Liver (tissue), 8 donors: ENCODE measurements at regions not wholly inside any gene's neighbourhood (a gene's known extent, or its start where the extent isn't known, plus 50 kb on each side); places are given as distances from the start of the nearest gene placed in this dataset.

ENCODE experiments used
- DNase-seq: peaks from one replicate; pipeline ENCODE4 v3.0.0-alpha.2; 2017; ENCODE audit warnings: low spot score
- H3K27ac ChIP-seq, 2 donors: one replicate each; pipeline ENCODE4 v1.7.0; 2013; ENCODE audit warnings: inconsistent platforms in 2 of 2, low read length in 2 of 2, control low read depth in 1 of 2, low read depth in 1 of 2, mild to moderate bottlenecking in 1 of 2
- H3K27me3 ChIP-seq, 4 donors: one replicate each; pipeline versions ENCODE4 v1.6.1 to v1.7.0; 2013; ENCODE audit warnings: low read length in 3 of 4, inconsistent platforms in 1 of 4, mild to moderate bottlenecking in 1 of 4, moderate library complexity in 1 of 4; ENCODE audit not compliant: control insufficient read depth in 4 of 4, insufficient read depth in 4 of 4
- H3K36me3 ChIP-seq, 4 donors: one replicate each; pipeline versions ENCODE4 v1.6.1 to v1.7.0; 2013; ENCODE audit warnings: low read length in 3 of 4, mild to moderate bottlenecking in 3 of 4, low read depth in 1 of 4, moderate library complexity in 1 of 4; ENCODE audit not compliant: control insufficient read depth in 4 of 4, insufficient read depth in 3 of 4
- H3K4me1 ChIP-seq, 4 donors: one replicate each; pipeline versions ENCODE4 v1.6.1 to v1.7.0; 2013; ENCODE audit warnings: low read length in 3 of 4, mild to moderate bottlenecking in 3 of 4, moderate library complexity in 1 of 4; ENCODE audit not compliant: control insufficient read depth in 4 of 4, insufficient read depth in 4 of 4
- H3K4me3 ChIP-seq, 3 donors: one replicate each; pipeline versions ENCODE4 v1.6.1 to v1.7.0; 2013; ENCODE audit warnings: low read length in 3 of 3, control low read depth in 1 of 3, low read depth in 1 of 3, mild to moderate bottlenecking in 1 of 3
- H3K9ac ChIP-seq, 2 donors: one replicate each; pipeline ENCODE4 v1.7.0; 2013; ENCODE audit warnings: low read length in 2 of 2, mild to moderate bottlenecking in 2 of 2, moderate library complexity in 2 of 2, control low read depth in 1 of 2, low read depth in 1 of 2
- H3K9me3 ChIP-seq, 4 donors: one replicate each; pipeline versions ENCODE4 v1.6.1 to v1.7.0; 2013; ENCODE audit warnings: low read length in 3 of 4; ENCODE audit not compliant: control insufficient read depth in 4 of 4
- ATF3 ChIP-seq: IDR thresholded peaks from 2 replicates; pipeline ENCODE4 v1.6.1; 2016; ENCODE audit warnings: antibody characterized with exemption
- CTCF ChIP-seq: fragments of 150-350 bp; IDR thresholded peaks from 2 replicates; pipeline ENCODE4 v1.5.1; 2017; ENCODE audit warnings: improper control_type of control experiment, low read depth, low read length; ENCODE audit not compliant: missing input control
- FOXA1 ChIP-seq: IDR thresholded peaks from 2 replicates; pipeline ENCODE4 v1.6.1; 2016; ENCODE audit warnings: antibody characterized with exemption
- FOXA2 ChIP-seq: IDR thresholded peaks from 2 replicates; pipeline ENCODE4 v1.6.1; 2016; ENCODE audit warnings: antibody characterized with exemption
- GABPA ChIP-seq, 2 donors: IDR thresholded peaks in 1 of 2; conservative IDR thresholded peaks in 1 of 2; 2 replicates each; pipeline ENCODE4 v1.6.1; 2016; ENCODE audit warnings: antibody characterized with exemption in 2 of 2, mild to moderate bottlenecking in 1 of 2, moderate library complexity in 1 of 2
- HNF4A ChIP-seq, 2 donors: conservative IDR thresholded peaks; 2 replicates each; pipeline ENCODE4 v1.6.1; 2016; ENCODE audit warnings: antibody characterized with exemption in 2 of 2, mild to moderate bottlenecking in 2 of 2
- HNF4G ChIP-seq: IDR thresholded peaks from 2 replicates; pipeline ENCODE4 v1.6.1; 2016; ENCODE audit warnings: antibody characterized with exemption
- JUND ChIP-seq, 2 donors: IDR thresholded peaks; 2 replicates each; pipeline ENCODE4 v1.6.1; 2016; ENCODE audit warnings: antibody characterized with exemption in 2 of 2
- MAX ChIP-seq: IDR thresholded peaks from 2 replicates; pipeline ENCODE4 v1.6.1; 2016; ENCODE audit warnings: antibody characterized with exemption
- NR2F2 ChIP-seq: IDR thresholded peaks from 2 replicates; pipeline ENCODE4 v1.6.1; 2016; ENCODE audit warnings: antibody characterized with exemption
- RAD21 ChIP-seq, 2 donors: IDR thresholded peaks; 2 replicates each; pipeline ENCODE4 v1.6.1; 2016; ENCODE audit warnings: antibody characterized with exemption in 2 of 2, mild to moderate bottlenecking in 2 of 2
- REST ChIP-seq: IDR thresholded peaks from 2 replicates; pipeline ENCODE4 v1.6.1; 2016; ENCODE audit warnings: antibody characterized with exemption, mild to moderate bottlenecking
- RXRA ChIP-seq, 2 donors: IDR thresholded peaks; 2 replicates each; pipeline ENCODE4 v1.6.1; 2017 to 2018; ENCODE audit warnings: antibody characterized with exemption in 2 of 2, mild to moderate bottlenecking in 1 of 2
- SP1 ChIP-seq: IDR thresholded peaks from 2 replicates; pipeline ENCODE4 v1.6.1; 2018; ENCODE audit warnings: antibody characterized with exemption, mild to moderate bottlenecking
- TAF1 ChIP-seq: conservative IDR thresholded peaks from 2 replicates; pipeline ENCODE4 v1.6.1; 2016; ENCODE audit warnings: antibody characterized with exemption, mild to moderate bottlenecking
- YY1 ChIP-seq: IDR thresholded peaks from 2 replicates; pipeline ENCODE4 v1.6.1; 2016; ENCODE audit warnings: antibody characterized with exemption, mild to moderate bottlenecking
- ZBTB33 ChIP-seq: IDR thresholded peaks from 2 replicates; pipeline ENCODE4 v1.6.1; 2016; ENCODE audit warnings: antibody characterized with exemption
- WGBS: extraction: QIAGEN DNeasy Blood & Tissue Kit; methylation state at CpG from one replicate; pipeline ENCODE4 v1.1.7; 2013; 5-methylcytosine and 5-hydroxymethylcytosine counted together
- donor health status: healthy.
- donor health status: healthy.
- donor health status: healthy.
- donor health status: healthy.
- donor health status: healthy.

GRCh38 chr18:35778850-35779627, 193.4 kb upstream of the RMP24 start:
- H3K36me3 ChIP-seq = no peaks in the 10 kb centered on the region
- TF ChIP-seq HNF4A (conservative IDR thresholded peaks at IDR 0.05) (no peak), NR2F2 (no peak), FOXA1 (no peak), FOXA2 (no peak), SP1 (no peak), YY1 (no peak), GABPA (IDR thresholded peaks at IDR 0.05 in 1 of 2, conservative IDR thresholded peaks at IDR 0.05 in 1 of 2) (no peak), JUND (IDR thresholded peaks at IDR 0.05) (no peak), HNF4G (no peak), RXRA (IDR thresholded peaks at IDR 0.05) (no peak), MAX (no peak), REST (no peak), TAF1 (no peak), RAD21 (IDR thresholded peaks at IDR 0.05) (no peak), ATF3 (no peak), ZBTB33 (no peak), CTCF (no peak)
- 47% methylated on average over 4 of the region's 4 CpGs for WGBS
- H3K9me3 ChIP-seq = no peaks in the 10 kb centered on the region
- H3K9ac ChIP-seq = no peak overlapping the region
- H3K4me3 ChIP-seq = no peak overlapping the region
- DNase-seq = no peak
- H3K27ac ChIP-seq = no peak overlapping the region
- H3K27me3 ChIP-seq = no peaks in the 10 kb centered on the region
- H3K4me1 ChIP-seq = no peaks in the 10 kb centered on the region
